ENCODE measurements at regions not wholly inside any gene's neighbourhood (a gene's known extent, or its start where the extent isn't known, plus 50 kb on each side); places are given as distances from the start of the nearest gene placed in this dataset.

DNA sequence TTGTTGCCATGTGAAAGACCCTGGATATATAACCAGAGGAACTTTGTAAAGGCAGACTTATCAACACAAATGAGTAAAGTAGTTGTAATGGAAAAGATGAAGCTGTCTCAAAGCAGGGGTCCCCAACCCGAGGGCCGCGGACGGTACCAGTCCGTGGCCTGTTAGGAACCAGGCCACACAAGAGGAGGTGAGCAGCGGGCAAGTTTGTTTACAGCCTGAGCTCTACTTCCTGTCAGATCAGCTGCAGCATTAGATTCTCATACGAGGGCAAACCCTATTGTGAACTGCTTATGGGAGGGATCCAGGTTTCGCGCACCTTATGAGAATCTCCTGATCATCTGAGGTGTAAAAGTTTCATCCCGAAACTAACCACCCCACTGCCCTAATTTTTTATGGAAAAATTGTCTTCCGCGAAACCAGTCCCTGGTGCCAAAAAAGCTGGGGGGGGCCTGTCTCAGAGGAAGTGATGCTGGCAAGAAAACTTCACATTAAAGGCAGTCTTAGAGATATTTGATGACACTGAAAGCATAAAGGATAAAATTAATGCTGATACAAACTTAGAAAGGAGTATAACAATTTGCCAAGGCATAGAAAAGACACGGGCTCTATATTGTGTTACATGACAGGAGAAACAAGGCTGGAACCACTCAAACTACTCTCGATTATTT is 57.5 kb upstream of the MSTN start:
- no peaks in the 10 kb centered on the region for H3K27me3 Mint-ChIP-seq
- peaks cover 4% of the 10 kb centered on the region for H3K36me3 Mint-ChIP-seq
- no peak overlapping the region for H3K27ac Mint-ChIP-seq
- peaks cover 3% of the 10 kb centered on the region for H3K4me1 Mint-ChIP-seq (ENCODE audit: low read depth)
- no peaks in the 10 kb centered on the region for H3K9me3 Mint-ChIP-seq (ENCODE audit: low read depth)
- peak overlapping the region; percentile 63 for H3K4me3 Mint-ChIP-seq

DNA sequence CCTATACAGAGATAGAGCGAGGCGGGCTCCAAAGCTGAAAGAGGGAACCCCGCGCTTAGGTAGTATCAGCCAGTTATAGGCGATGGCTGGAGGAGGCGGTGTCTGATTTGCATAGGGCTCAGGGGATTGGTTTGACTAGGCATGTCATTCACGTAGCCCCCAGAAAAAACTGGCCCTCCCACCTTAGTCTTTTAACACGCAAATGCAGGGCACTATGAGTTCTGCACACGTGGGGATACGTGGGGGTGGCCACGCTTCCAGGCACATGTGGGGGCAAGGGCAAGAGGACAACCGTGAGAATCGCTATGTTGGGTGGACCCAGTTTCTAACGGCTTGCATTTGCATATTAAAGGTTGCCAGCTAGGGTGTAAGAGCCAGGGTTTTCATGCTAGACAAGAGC is 56.7 kb upstream of the MSTN start:
- Mint-ChIP-seq H3K27me3 (no peaks in the 10 kb centered on the region), H3K27ac (no peak overlapping the region), H3K4me1 (ENCODE audit: low read depth) (peaks cover 3% of the 10 kb centered on the region), H3K4me3 (peak overlapping the region; percentile 63), H3K36me3 (peaks cover 4% of the 10 kb centered on the region), H3K9me3 (ENCODE audit: low read depth) (no peaks in the 10 kb centered on the region)

DNA sequence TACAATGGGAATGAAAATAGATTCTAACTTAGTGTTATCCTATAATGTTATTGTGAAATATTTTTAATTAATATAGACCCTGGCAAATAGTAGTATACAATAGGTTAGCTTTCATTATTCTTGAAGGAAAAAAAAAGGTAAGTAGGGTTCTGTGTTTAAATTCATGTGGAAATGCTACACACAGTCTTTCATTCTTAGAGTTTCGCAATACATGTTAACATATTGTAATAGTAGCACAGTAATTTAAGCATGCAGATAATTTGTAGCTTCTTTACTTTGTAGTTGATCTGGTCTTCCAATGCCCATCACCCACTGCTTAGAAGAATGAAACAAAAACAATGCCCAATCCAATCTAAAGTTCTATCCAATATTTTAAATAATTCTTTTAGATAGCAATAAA is 54.8 kb upstream of the MSTN start:
- Mint-ChIP-seq H3K27ac (no peak overlapping the region), H3K4me3 (no peak overlapping the region), H3K4me1 (ENCODE audit: low read depth) (peaks cover 3% of the 10 kb centered on the region), H3K36me3 (peaks cover 4% of the 10 kb centered on the region), H3K9me3 (ENCODE audit: low read depth) (no peaks in the 10 kb centered on the region), H3K27me3 (no peaks in the 10 kb centered on the region)

DNA sequence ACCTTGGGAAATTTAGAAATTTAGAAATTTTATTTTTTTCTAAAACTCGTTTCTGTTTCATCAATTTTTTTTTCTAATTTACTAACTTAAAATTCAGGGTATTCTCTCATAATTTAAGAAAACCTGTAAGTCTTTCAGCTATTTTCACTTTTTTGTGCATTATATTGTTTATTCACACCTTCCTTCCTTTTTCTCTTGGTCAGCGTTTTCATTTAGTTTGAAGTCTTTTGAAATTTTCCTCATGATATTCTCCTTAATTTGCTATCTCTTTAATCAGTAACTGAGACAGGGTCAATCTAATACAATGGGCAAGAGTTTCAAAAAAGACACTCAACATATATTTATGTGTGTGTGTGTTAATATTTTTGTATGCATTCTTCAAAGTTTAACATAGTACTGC is 50.5 kb upstream of the MSTN start:
- H3K4me1 Mint-ChIP-seq (ENCODE audit: low read depth): no peaks in the 10 kb centered on the region
- H3K9me3 Mint-ChIP-seq (ENCODE audit: low read depth): no peaks in the 10 kb centered on the region
- H3K27me3 Mint-ChIP-seq: no peaks in the 10 kb centered on the region

More for the DNA sequence above, 50.5 kb upstream of the MSTN start:
- Mint-ChIP-seq H3K4me3 (no peak overlapping the region), H3K27ac (no peak overlapping the region), H3K36me3 (peaks cover 4% of the 10 kb centered on the region)
